ENCODE measurements at regions not wholly inside any gene's neighbourhood (a gene's known extent, or its start where the extent isn't known, plus 50 kb on each side); places are given as distances from the start of the nearest gene placed in this dataset.

DNA sequence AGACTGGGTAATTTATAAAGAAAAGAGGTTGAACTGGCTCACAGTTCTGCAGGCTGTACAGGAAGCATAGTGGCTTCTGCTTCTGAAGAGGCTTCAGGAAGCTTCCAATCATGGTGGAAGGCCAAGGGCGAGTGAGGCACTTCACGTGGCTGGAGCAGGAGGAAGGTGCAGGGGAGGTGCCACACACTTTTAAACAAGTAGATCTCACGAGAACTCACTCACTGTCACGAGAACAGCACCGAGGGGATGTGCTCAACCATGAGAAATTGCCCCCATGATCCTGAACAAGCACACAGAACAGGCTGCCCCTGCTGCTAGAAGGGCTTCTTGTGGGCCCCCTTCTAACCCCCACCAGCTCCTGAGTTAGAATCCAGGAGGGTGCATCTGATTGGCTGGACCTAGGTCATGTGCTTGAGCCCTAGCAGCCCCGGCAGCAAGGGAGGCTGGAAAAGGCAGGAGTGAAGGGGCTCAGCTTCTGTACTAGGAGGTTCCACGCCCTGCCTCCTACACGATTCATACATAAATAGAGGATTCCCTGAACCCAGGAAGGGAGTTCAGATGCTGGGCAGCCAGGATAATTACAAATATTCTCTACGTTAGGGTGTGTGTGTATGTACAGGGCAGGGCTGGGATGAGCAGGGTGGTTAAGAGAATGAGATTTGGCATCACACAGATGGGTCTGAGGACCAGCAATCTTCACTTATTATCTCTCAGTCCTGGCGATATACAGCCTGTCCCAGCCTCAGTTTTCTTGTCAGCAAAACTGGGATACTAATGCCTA lies 72.8 kb upstream of the ATP5PO start:
- Mint-ChIP-seq H3K27me3 (peaks cover 0 to 11% of the 10 kb centered on the region in 2 donors), H3K4me1 (ENCODE audit: low read depth in 2 of 2) (peaks cover 17 to 25% of the 10 kb centered on the region in 2 donors), H3K4me3 (no peak overlapping the region), H3K36me3 (ENCODE audit: insufficient read depth) (peaks cover 4% of the 10 kb centered on the region), H3K27ac (no peak overlapping the region), H3K9me3 (peaks cover 2 to 8% of the 10 kb centered on the region in 2 donors)
- ATAC-seq (replicated peaks) (no peak), DNase-seq (no peak)

DNA sequence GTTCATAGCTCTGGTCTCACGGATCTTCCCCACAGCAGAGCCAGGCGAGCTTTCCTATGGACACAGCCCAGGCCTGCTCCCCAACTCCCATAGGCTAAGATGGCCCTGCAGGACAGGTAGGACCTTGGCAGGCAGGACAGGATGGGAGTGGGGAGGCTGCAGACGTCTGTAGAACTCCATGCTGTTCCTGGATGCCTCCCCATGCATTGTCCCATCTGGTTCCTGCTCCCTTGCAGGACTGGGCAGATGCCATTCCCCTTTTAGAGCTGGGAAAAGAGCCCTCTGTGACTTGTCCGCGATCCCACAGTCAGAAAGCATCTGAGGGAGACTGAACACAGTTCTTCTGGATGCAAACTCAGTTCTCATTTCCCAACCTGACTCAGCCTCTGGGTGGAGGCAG lies 71.9 kb upstream of the ATP5PO start:
- ATAC-seq (replicated peaks), result no peak
- Mint-ChIP-seq H3K27me3 (peaks cover 0 to 11% of the 10 kb centered on the region in 2 donors), H3K27ac (peak overlapping the region in 1 of 2 donors; percentile 65), H3K4me1 (ENCODE audit: low read depth in 2 of 2) (peaks cover 24 to 26% of the 10 kb centered on the region in 2 donors), H3K36me3 (ENCODE audit: insufficient read depth) (peaks cover 4% of the 10 kb centered on the region), H3K9me3 (peaks cover 2 to 8% of the 10 kb centered on the region in 2 donors), H3K4me3 (no peak overlapping the region)
- DNase-seq, result no peak

DNA sequence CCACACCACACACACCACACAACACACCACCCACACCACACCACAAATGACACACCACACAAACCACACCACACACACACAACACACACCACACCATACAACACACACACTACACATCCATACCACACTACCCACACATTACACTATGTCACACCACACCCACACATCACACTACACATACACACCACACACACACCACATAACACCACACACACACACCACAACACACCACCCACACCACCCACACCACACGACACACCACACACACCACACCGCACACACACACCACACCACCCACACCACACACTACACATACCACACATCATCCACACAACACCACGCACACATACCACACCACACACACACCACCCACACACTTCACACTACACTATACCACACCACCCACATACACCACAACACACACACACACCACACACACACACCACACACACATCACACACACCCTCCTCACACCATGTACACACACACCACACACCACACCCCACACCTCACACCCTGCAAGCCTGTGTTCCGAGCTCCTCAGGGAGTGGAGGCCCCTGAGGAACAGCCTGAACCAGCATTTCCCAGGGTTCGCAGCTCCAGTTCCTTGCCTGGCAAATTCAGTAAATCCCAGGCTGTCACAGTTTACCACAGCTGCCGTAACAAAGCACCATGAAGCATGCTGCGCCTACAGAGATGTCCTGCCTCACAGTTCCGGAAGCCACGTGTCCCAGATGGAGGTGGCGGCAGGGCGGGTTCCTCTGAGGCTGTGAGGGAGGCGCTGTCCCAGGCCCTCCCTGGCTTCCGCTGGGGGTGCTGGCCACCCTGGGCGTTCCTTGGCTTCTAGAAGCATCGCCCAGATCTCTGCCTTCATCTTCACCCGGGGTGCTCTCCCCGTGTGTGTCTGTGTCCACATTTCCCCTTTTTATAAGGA lies 69.8 kb upstream of the ATP5PO start:
- H3K4me3 Mint-ChIP-seq, result no peak overlapping the region
- H3K27ac Mint-ChIP-seq, result peak overlapping the region; percentile 81 to 93
- peak; percentile 22 for ATAC-seq (replicated peaks)
- peaks cover 27 to 37% of the 10 kb centered on the region in 2 donors for H3K4me1 Mint-ChIP-seq (ENCODE audit: low read depth in 2 of 2)
- peaks cover 4% of the 10 kb centered on the region for H3K36me3 Mint-ChIP-seq (ENCODE audit: insufficient read depth)
- H3K27me3 Mint-ChIP-seq, result peaks cover 0 to under 1% of the 10 kb centered on the region in 2 donors
- DNase-seq, result no peak
- peaks cover 0 to 8% of the 10 kb centered on the region in 2 donors for H3K9me3 Mint-ChIP-seq

DNA sequence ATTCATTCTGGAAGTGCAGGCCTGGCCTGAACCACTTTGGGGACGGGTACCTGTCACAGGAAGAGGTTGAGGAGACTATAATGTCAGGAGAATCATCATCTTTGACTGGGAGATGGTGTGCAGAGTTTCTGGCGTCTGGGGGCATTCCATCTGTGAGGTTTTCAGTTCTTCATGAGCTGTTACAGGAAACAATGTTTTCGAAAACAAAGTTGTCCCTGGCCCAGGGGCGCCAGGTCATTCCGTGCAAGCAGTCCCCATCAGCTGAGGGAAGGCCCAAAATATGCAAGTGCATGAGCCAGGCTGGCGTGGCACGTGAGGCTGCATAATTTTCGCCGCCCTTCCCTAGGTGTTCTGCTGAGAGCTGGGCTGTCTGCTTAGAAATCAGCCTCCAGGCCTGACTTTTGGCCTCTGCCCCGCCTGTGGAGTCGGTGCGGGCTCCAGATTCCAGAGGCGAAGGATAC lies 68.4 kb upstream of the ATP5PO start:
- Mint-ChIP-seq H3K4me3 (no peak overlapping the region), H3K4me1 (ENCODE audit: low read depth in 2 of 2) (peaks cover 28 to 40% of the 10 kb centered on the region in 2 donors), H3K36me3 (ENCODE audit: insufficient read depth) (peaks cover 4% of the 10 kb centered on the region), H3K27ac (peak overlapping the region; percentile 81 to 93), H3K27me3 (no peaks in the 10 kb centered on the region), H3K9me3 (peaks cover 0 to 8% of the 10 kb centered on the region in 2 donors)
- DNase-seq, result no peak
- no peak for ATAC-seq (replicated peaks)

DNA sequence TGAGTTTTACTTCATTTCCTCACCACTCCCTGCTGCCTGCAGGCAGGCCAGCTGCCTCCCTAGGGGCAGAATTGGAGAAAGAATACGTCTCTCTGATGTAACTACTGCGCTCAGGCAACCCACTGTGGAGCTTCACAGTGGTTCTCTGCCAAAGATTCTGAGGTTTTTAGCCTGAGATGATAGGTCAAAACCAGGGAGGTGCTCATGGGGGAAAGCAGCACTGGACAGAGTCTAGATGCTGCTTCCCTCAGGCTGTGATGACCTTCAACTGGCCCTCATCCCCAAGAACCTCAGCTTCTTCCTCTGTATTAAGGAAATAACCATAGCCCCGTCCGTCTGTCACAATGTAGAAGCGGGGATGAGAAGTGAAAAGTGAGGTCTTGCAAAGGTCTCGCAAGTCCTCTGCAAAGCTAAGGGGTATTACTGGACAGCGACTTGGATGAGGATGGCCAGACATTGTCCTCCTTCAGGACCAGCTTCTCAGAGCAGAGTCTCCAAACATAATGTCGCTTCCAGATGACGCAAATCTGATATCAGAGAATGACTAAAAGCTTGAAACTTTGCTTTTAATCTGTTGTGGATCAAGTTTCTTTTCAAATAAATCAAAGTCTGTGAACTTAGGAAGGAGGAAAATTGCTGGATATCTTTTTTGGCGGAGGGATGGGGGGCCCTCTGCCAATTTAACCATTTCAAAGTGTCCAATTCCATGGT lies 65.9 kb upstream of the ATP5PO start:
- H3K27me3 Mint-ChIP-seq, result no peaks in the 10 kb centered on the region
- ATAC-seq (replicated peaks) (no peak), DNase-seq (no peak)
- H3K36me3 Mint-ChIP-seq (ENCODE audit: insufficient read depth), result peaks cover 7% of the 10 kb centered on the region
- H3K9me3 Mint-ChIP-seq, result peaks cover 0 to 8% of the 10 kb centered on the region in 2 donors
- peaks cover 41 to 57% of the 10 kb centered on the region in 2 donors for H3K4me1 Mint-ChIP-seq (ENCODE audit: low read depth in 2 of 2)
- H3K27ac Mint-ChIP-seq, result peak overlapping the region; percentile 66 to 80
- no peak overlapping the region for H3K4me3 Mint-ChIP-seq

DNA sequence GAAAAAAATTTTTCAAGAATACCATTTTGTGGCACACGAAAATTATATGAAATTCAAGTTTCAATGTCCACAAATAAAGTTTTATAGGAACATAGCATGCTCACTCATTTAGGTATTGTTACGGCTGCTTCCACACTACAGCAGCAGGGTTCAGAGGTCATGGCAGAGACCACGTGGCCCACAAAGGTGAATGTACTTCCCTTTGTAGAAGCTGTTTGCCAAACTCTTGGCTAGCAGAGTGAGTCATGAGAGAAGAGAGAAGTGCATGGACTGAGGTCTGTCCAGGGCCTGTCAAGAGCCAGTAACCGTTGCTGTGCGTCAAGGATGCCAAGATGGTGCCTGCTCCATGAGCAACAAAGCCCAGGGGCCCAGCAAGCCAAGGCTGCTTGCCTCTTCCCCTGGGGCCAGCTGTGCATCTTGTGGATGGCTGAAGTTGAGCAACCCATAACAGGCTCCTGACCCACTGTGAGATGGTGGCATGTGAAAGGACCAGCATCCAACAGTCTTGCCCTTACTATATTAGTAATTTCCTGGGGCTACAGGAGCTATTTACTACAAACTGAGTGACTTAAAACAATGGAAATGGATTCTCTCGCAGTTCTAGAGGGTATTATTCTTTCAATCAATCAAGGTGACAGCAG lies 64.8 kb upstream of the ATP5PO start:
- peaks cover 48 to 58% of the 10 kb centered on the region in 2 donors for H3K4me1 Mint-ChIP-seq (ENCODE audit: low read depth in 2 of 2)
- H3K9me3 Mint-ChIP-seq, result peaks cover 0 to 7% of the 10 kb centered on the region in 2 donors
- no peaks in the 10 kb centered on the region for H3K27me3 Mint-ChIP-seq
- H3K27ac Mint-ChIP-seq, result peak overlapping the region; percentile 66 to 80
- ATAC-seq (replicated peaks), result no peak
- no peak for DNase-seq
- H3K36me3 Mint-ChIP-seq (ENCODE audit: insufficient read depth), result peaks cover 7% of the 10 kb centered on the region
- H3K4me3 Mint-ChIP-seq, result no peak overlapping the region

DNA sequence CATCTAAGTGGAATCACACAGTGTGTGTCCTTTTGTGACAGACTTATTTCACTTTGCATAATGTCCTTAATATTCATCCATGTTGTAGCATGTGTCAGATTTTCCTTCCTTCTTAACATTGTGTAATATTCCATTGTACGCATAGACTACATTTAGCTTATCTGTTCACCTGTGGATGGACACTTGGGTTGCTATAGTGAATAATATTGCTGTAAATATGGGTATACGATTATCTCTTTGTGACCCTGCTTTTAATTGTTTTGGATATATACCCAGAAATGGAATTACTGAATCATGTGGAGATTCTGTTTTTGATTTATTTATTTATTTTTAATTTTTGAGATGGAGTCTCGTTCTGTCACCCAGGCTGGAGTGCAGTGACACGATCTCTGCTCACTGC lies 63.0 kb upstream of the ATP5PO start:
- no peaks in the 10 kb centered on the region for H3K27me3 Mint-ChIP-seq
- H3K36me3 Mint-ChIP-seq (ENCODE audit: insufficient read depth), result peaks cover 7% of the 10 kb centered on the region
- no peak overlapping the region for H3K4me3 Mint-ChIP-seq
- peak overlapping the region in 1 of 2 donors; percentile 99 for H3K27ac Mint-ChIP-seq
- no peak for ATAC-seq (replicated peaks)
- DNase-seq, result no peak
- H3K9me3 Mint-ChIP-seq, result no peaks in the 10 kb centered on the region
- peaks cover 51 to 61% of the 10 kb centered on the region in 2 donors for H3K4me1 Mint-ChIP-seq (ENCODE audit: low read depth in 2 of 2)

DNA sequence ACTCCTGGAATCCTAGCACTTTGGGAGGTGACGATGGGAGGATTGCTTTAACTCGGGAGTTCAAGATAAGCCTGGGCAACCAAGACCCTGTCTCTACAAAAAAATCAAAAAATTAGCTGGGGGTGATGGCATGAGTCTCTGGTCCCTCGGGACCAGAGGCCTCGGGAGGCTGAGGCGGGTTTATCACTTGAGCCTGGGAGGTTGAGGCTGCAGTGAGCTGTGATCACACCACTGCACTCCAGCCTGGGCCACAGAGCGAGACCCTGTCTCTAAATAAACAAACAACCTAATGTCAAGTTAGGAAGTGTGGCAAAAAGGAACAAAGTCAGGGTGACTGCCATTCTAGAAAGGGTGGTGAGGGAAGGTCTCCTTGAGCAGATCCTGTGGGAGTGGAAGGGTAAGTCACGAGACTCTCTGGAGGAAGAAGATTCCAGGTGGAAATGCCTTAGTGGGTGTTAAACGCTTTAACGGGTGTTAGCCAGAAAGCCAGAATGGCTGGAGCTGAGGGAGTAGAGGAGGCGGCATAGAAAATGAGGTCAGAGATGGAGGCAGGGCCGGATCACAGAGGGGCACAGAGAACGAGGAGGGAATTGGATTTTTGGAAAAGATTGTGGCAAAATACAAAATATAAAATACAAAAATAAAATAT lies 62.2 kb upstream of the ATP5PO start:
- peaks cover 43 to 58% of the 10 kb centered on the region in 2 donors for H3K4me1 Mint-ChIP-seq (ENCODE audit: low read depth in 2 of 2)
- H3K27ac Mint-ChIP-seq, result peak overlapping the region; percentile 92 to 99
- no peak for ATAC-seq (replicated peaks)
- no peaks in the 10 kb centered on the region for H3K9me3 Mint-ChIP-seq
- H3K36me3 Mint-ChIP-seq (ENCODE audit: insufficient read depth), result peaks cover 7% of the 10 kb centered on the region
- no peaks in the 10 kb centered on the region for H3K27me3 Mint-ChIP-seq
- peak overlapping the region in 1 of 2 donors; percentile 10 for H3K4me3 Mint-ChIP-seq
- DNase-seq, result no peak

DNA sequence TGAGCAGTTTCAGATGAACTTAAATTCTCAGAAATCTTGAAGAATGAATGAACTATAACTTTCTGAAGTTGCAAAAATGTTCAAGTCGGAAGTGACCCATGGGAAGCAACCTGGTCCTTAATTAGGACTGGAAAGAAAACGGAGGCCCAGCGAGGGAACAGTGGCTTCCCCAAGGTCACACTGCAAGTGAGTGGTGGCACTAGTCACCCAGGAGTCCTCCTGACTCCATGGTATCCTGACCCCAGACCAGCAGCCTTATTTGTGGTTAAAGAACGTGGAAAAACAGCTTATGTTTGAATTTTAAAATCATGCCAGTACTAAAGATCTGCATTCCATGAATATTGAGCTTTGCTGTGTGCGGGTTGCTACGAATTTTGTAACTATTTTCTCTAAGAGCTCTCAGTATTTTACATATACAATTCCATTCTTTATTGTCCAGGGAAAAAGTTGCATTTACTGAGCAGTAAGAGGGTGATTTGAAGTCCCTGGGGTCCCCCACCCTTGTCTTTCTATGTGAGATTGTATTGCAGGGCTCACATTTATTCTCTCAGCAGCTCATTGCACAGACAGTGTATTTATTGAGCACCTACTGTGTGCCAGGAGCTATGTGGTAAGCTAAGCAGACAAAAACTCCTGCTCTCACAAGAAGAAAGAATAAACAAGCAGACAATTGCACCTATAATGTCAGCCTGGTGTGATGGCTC lies 61.6 kb upstream of the ATP5PO start:
- Mint-ChIP-seq H3K27ac (peak overlapping the region; percentile 92 to 99), H3K4me3 (peak overlapping the region; percentile 58 to 72), H3K9me3 (no peaks in the 10 kb centered on the region), H3K4me1 (ENCODE audit: low read depth in 2 of 2) (peaks cover 43 to 62% of the 10 kb centered on the region in 2 donors), H3K27me3 (no peaks in the 10 kb centered on the region), H3K36me3 (ENCODE audit: insufficient read depth) (peaks cover 9% of the 10 kb centered on the region)
- ATAC-seq (replicated peaks) (no peak), DNase-seq (no peak)

DNA sequence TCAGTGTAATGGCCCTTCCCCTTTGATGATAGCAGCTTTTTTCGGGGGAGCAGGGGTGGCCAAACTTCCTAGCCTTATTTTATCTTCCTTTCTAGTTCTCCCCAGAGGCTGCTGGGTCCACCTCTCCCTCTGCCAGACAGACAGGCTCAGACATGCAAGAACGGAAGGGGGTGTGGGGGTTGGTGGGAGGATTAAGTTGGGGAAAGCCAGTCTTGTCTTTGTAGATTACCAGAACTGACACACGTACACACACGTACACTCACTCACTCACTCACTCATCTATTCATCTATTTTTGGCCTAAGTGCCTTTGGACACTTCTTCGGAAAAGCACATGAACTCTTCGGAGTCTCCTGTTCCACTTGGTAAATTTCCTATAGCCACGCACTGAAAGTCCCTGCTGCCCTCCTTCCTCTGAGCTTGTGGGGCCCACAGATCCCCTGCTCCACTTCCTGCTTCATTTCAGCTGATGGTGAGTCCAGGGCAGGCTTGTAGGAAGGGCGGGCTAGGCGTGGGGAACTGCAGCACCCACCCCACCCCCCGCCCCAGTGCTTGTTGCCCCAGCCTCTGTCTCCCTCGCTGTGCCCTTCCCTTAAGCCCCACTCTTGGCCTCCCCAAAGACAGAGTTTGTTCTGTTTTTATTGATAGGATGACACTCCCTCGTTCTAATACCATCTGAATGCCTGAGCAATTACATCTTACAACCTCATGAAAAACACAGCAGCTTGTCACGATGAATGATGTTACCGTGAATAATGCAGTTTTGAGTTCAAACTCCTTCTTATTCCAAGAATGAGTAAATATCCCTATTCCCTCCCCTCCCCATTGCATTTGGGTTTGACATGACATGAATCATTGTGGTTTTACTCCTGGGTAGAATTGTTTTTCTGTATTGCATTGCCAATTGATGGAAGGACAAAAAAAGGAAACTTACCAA lies 60.7 kb upstream of the ATP5PO start:
- ATAC-seq (replicated peaks), result peak; percentile 58
- H3K4me1 Mint-ChIP-seq (ENCODE audit: low read depth in 2 of 2), result peaks cover 44 to 58% of the 10 kb centered on the region in 2 donors
- peak overlapping the region; percentile 58 to 72 for H3K4me3 Mint-ChIP-seq
- no peaks in the 10 kb centered on the region for H3K27me3 Mint-ChIP-seq
- DNase-seq, result peak in 2 of 3 experiments; percentile 30 to 35
- peak overlapping the region; percentile 92 to 99 for H3K27ac Mint-ChIP-seq
- H3K36me3 Mint-ChIP-seq (ENCODE audit: insufficient read depth), result peaks cover 10% of the 10 kb centered on the region
- no peaks in the 10 kb centered on the region for H3K9me3 Mint-ChIP-seq

DNA sequence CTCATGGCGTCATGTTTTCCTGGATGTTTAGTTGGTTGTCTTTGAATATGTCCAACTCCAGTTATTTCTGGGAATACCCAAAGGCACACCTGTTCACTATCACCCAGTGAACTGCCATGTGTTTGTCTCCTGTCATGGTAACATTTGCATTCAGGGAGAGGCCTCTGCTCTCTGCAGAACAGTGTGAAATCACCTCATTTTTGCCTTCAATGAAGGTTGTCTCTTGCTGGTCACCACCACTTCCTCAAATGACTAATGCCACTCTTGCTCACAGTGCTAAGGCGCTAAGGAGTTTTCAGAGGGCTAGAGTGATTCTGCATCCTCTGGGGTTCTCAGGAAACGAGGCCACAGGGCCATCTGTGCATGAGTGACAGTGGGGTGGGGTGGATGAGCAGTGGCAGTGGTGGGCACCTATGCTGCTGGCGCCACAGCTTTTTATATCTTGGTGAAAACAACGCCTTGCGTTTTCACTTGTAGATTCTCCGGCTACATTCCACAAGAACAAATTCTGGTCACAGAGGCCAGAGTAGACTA lies 60.0 kb upstream of the ATP5PO start:
- H3K9me3 Mint-ChIP-seq, result no peaks in the 10 kb centered on the region
- no peaks in the 10 kb centered on the region for H3K27me3 Mint-ChIP-seq
- DNase-seq (peak; percentile 59 to 68 (median 61)), ATAC-seq (replicated peaks) (peak; percentile 90)
- peak overlapping the region; percentile 58 to 72 for H3K4me3 Mint-ChIP-seq
- peak overlapping the region; percentile 92 to 99 for H3K27ac Mint-ChIP-seq
- H3K4me1 Mint-ChIP-seq (ENCODE audit: low read depth in 2 of 2), result peaks cover 43 to 52% of the 10 kb centered on the region in 2 donors
- H3K36me3 Mint-ChIP-seq (ENCODE audit: insufficient read depth), result peaks cover 10% of the 10 kb centered on the region
